HCT116 (cell line): ENCODE measurements at regions not wholly inside any gene's neighbourhood (a gene's known extent, or its start where the extent isn't known, plus 50 kb on each side); places are given as distances from the start of the nearest gene placed in this dataset.

ENCODE experiments used
- ATAC-seq: fragments of 200-7000 bp; cut with Tn5 transposase; 2 replicates; pipeline ENCODE4 v1.9.1; 2020; ENCODE audit warnings: mild to moderate bottlenecking, moderate library complexity
- BruUV-seq: library from RNA; stranded (reverse); fragments of 400-500 nt; replicated peaks from 2 replicates; lab custom pipeline; 2021; lab: Mats Ljungman, UMichigan
- CTCF ChIA-PET: fragments of 300-600 bp; sonication (Branson Sonifier 250); formaldehyde crosslinking; loops from one replicate; lab custom pipeline; 2021; ENCODE audit warnings: antibody characterized with exemption; lab: Charles Lee
- POLR2A ChIA-PET: fragments of 300-600, 350-600 bp; sonication (Branson Sonifier 250); formaldehyde crosslinking; loops from one replicate; lab custom pipeline; 2021; ENCODE audit warnings: antibody characterized with exemption; lab: Charles Lee
- RAD21 ChIA-PET, 2 experiments: fragments of 300-600 bp; sonication (Branson Sonifier 250); formaldehyde crosslinking; loops; one replicate each; lab custom pipeline; 2023; ENCODE audit warnings: low total read pairs in 2 of 2; ENCODE audit not compliant: uncharacterized antibody in 2 of 2, unreplicated experiment in 2 of 2, low non-redundant PET in 1 of 2; lab: Charles Lee
- DNase-seq: peaks from one replicate; pipeline ENCODE4 v3.0.0-alpha.2; 2010; ENCODE audit warnings: low read depth, low spot score
- H2AFZ ChIP-seq: fragments of 200-600 bp; shearing (Covaris generic), sonication (generic); 2 replicates; pipeline ENCODE4 v1.6.1; 2017; ENCODE audit warnings: low read depth, mixed run types, mixed read lengths, antibody characterized with exemption, low read length; ENCODE audit not compliant: poor library complexity, severe bottlenecking
- H3K27ac ChIP-seq: 2 replicates; pipeline ENCODE4 v1.5.1; 2012; ENCODE audit warnings: low read depth, low read length
- H3K27me3 ChIP-seq: fragments of 200-600 bp; sonication (generic); 2 replicates; pipeline ENCODE4 v1.6.1; 2016; ENCODE audit warnings: mixed run types, low read length, mixed read lengths; ENCODE audit not compliant: insufficient read depth
- H3K36me3 ChIP-seq, 2 experiments: fragments of 200-500 bp in 1 of 2; fragments of 200-600 bp in 1 of 2; sonication (Bioruptor generic) in 1 of 2; sonication (generic) in 1 of 2; 2 replicates each; pipeline versions ENCODE4 v1.5.1 to v1.6.1; 2014 to 2016; ENCODE audit warnings: low read length in 2 of 2, inconsistent platforms in 1 of 2, mixed read lengths in 1 of 2, mixed run types in 1 of 2; ENCODE audit not compliant: insufficient read depth in 2 of 2, control insufficient read depth in 1 of 2
- H3K4me1 ChIP-seq, 2 experiments: fragments of 200-600 bp in 1 of 2; sonication (generic) in 1 of 2; 2 replicates each; pipeline versions ENCODE4 v1.5.1 to v1.6.1; 2012 to 2017; ENCODE audit warnings: low read length in 2 of 2, inconsistent platforms in 1 of 2, mild to moderate bottlenecking in 1 of 2, mixed read lengths in 1 of 2, mixed run types in 1 of 2, moderate library complexity in 1 of 2; ENCODE audit not compliant: insufficient read depth in 2 of 2, control insufficient read depth in 1 of 2
- H3K4me2 ChIP-seq: fragments of 200-600 bp; sonication (generic); 2 replicates; pipeline ENCODE4 v1.6.1; 2017; ENCODE audit warnings: mixed run types, low read length, mixed read lengths
- H3K4me3 ChIP-seq, 2 experiments: fragments of 200-600 bp in 1 of 2; sonication (generic) in 1 of 2; replicated peaks in 1 of 2; 2 replicates each; pipeline ENCODE4 v1.5.1; 2011 to 2016; ENCODE audit warnings: low read length in 2 of 2, control low read depth in 1 of 2, low read depth in 1 of 2, mild to moderate bottlenecking in 1 of 2, mixed read lengths in 1 of 2, mixed run types in 1 of 2
- H3K79me2 ChIP-seq: fragments of 200-600 bp; sonication (generic); 2 replicates; pipeline ENCODE4 v1.6.1; 2017; ENCODE audit warnings: mild to moderate bottlenecking, mixed run types, low read length, moderate library complexity, mixed read lengths; ENCODE audit not compliant: insufficient read depth
- H3K9ac ChIP-seq: fragments of 200-600 bp; sonication (generic); 2 replicates; pipeline ENCODE4 v1.6.1; 2016; ENCODE audit warnings: low read length, mixed read lengths
- H3K9me2 ChIP-seq: fragments of 200-600 bp; sonication (generic), shearing (Covaris generic); 2 replicates; pipeline ENCODE4 v1.6.1; 2017; ENCODE audit warnings: mixed run types, mild to moderate bottlenecking, moderate library complexity; ENCODE audit not compliant: insufficient read depth
- H3K9me3 ChIP-seq, 2 experiments: fragments of 200-500 bp in 1 of 2; fragments of 200-600 bp in 1 of 2; sonication (Bioruptor generic) in 1 of 2; sonication (generic) in 1 of 2; 2 replicates each; pipeline ENCODE4 v1.6.1; 2014 to 2017; ENCODE audit warnings: low read length in 2 of 2, mixed read lengths in 2 of 2, inconsistent platforms in 1 of 2, low read depth in 1 of 2, mild to moderate bottlenecking in 1 of 2, mixed run types in 1 of 2, moderate library complexity in 1 of 2; ENCODE audit not compliant: control insufficient read depth in 1 of 2, insufficient read depth in 1 of 2
- H4K20me1 ChIP-seq: fragments of 200-600 bp; sonication (generic), shearing (Covaris generic); 2 replicates; pipeline ENCODE4 v1.6.1; 2017; ENCODE audit warnings: mixed run types, mild to moderate bottlenecking, moderate library complexity; ENCODE audit not compliant: insufficient read depth
- CBX3 ChIP-seq: IDR thresholded peaks from 2 replicates; pipeline ENCODE4 v1.6.1; 2012; ENCODE audit warnings: low read depth
- EGR1 ChIP-seq: IDR thresholded peaks from 2 replicates; pipeline ENCODE4 v1.6.1; 2012; ENCODE audit warnings: low read depth
- EZH2phosphoT487 ChIP-seq: fragments of 200-600 bp; IDR thresholded peaks from 2 replicates; pipeline ENCODE4 v1.6.1; 2018; ENCODE audit warnings: antibody characterized with exemption, borderline replicate concordance
- FOSL1 ChIP-seq: IDR thresholded peaks from 2 replicates; pipeline ENCODE4 v1.6.1; 2012; ENCODE audit warnings: low read depth
- JUND ChIP-seq: IDR thresholded peaks from 2 replicates; pipeline ENCODE4 v1.6.1; 2012
- POLR2A ChIP-seq: IDR thresholded peaks from 2 replicates; pipeline ENCODE4 v1.7.0; 2011; ENCODE audit warnings: borderline replicate concordance; ENCODE audit not compliant: insufficient read depth, insufficient read length; ENCODE audit errors: extremely low read depth
- POLR2AphosphoS5 ChIP-seq: IDR thresholded peaks from 2 replicates; pipeline ENCODE4 v1.6.1; 2011; ENCODE audit warnings: mild to moderate bottlenecking, low read depth, low read length, moderate library complexity
- RAD21 ChIP-seq: IDR thresholded peaks from 2 replicates; pipeline ENCODE4 v1.6.1; 2012; ENCODE audit warnings: low read depth, mild to moderate bottlenecking
- SIN3A ChIP-seq: IDR thresholded peaks from 2 replicates; pipeline ENCODE4 v1.6.1; 2012; ENCODE audit warnings: low read depth
- SP1 ChIP-seq: IDR thresholded peaks from 2 replicates; pipeline ENCODE4 v1.6.1; 2012; ENCODE audit warnings: low read depth
- SRF ChIP-seq: IDR thresholded peaks from 2 replicates; pipeline ENCODE4 v1.6.1; 2012; ENCODE audit warnings: low read depth
- TCF7L2 ChIP-seq: IDR thresholded peaks from 2 replicates; pipeline ENCODE4 v1.7.0; 2011; ENCODE audit warnings: borderline replicate concordance, inconsistent platforms; ENCODE audit not compliant: insufficient read depth, insufficient read length; ENCODE audit errors: extremely low read depth
- ZBTB33 ChIP-seq: IDR thresholded peaks from 2 replicates; pipeline ENCODE4 v1.6.1; 2011; ENCODE audit warnings: mild to moderate bottlenecking, low read length, moderate library complexity; ENCODE audit not compliant: insufficient replicate concordance; ENCODE audit errors: extremely low read depth
- intact Hi-C: fragments of 100-400 bp; cut with micrococcal nuclease; formaldehyde crosslinking; loops from 2 replicates; pipeline ENCODE4 v1.10.0; 2022
- TF ChIP-seq, protein P1 (sequence below): IDR thresholded peaks from 2 replicates; pipeline ENCODE4 v1.6.1; 2012; ENCODE audit warnings: low read depth
- TF ChIP-seq, protein P2 (sequence below): IDR thresholded peaks from 2 replicates; pipeline ENCODE4 v1.6.1; 2012

GRCh38 chr1:191572479-191572878 is 585.8 kb upstream of the RGS18 start:
- Histone ChIP-seq H3K79me2 (no peaks in the 10 kb centered on the region), H3K4me3 (no peak overlapping the region), H4K20me1 (no peaks in the 10 kb centered on the region), H3K9ac (no peak overlapping the region), H3K9me2 (no peaks in the 10 kb centered on the region), H3K4me2 (no peak overlapping the region), H3K27me3 (no peaks in the 10 kb centered on the region), H3K4me1 (no peaks in the 10 kb centered on the region), H3K36me3 (no peaks in the 10 kb centered on the region), H3K9me3 (no peaks in the 10 kb centered on the region), H2AFZ (no peak overlapping the region), H3K27ac (no peak overlapping the region)
- ATAC-seq = no peak
- RAD21 ChIA-PET = no interaction called here
- no peak for DNase-seq
- intact Hi-C loops = no loop called here
- CTCF ChIA-PET = no interaction called here
- POLR2A ChIA-PET = no interaction called here
- no peak for TF ChIP-seq EGR1
- BruUV-seq = no TSS peak

GRCh38 chr1:191575180-191575579 is 583.1 kb upstream of the RGS18 start:
- intact Hi-C loops = no loop called here
- no peak for ATAC-seq
- TF ChIP-seq SIN3A (no peak), ZBTB33 (no peak), POLR2A (no peak), SP1 (no peak), TCF7L2 (no peak), FOSL1 (no peak), EZH2phosphoT487 (no peak), RAD21 (no peak), POLR2AphosphoS5 (no peak), JUND (no peak), SRF (no peak), CBX3 (no peak)
- TF ChIP-seq, protein P1, sequence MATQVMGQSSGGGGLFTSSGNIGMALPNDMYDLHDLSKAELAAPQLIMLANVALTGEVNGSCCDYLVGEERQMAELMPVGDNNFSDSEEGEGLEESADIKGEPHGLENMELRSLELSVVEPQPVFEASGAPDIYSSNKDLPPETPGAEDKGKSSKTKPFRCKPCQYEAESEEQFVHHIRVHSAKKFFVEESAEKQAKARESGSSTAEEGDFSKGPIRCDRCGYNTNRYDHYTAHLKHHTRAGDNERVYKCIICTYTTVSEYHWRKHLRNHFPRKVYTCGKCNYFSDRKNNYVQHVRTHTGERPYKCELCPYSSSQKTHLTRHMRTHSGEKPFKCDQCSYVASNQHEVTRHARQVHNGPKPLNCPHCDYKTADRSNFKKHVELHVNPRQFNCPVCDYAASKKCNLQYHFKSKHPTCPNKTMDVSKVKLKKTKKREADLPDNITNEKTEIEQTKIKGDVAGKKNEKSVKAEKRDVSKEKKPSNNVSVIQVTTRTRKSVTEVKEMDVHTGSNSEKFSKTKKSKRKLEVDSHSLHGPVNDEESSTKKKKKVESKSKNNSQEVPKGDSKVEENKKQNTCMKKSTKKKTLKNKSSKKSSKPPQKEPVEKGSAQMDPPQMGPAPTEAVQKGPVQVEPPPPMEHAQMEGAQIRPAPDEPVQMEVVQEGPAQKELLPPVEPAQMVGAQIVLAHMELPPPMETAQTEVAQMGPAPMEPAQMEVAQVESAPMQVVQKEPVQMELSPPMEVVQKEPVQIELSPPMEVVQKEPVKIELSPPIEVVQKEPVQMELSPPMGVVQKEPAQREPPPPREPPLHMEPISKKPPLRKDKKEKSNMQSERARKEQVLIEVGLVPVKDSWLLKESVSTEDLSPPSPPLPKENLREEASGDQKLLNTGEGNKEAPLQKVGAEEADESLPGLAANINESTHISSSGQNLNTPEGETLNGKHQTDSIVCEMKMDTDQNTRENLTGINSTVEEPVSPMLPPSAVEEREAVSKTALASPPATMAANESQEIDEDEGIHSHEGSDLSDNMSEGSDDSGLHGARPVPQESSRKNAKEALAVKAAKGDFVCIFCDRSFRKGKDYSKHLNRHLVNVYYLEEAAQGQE = no peak
- TF ChIP-seq, protein P2, sequence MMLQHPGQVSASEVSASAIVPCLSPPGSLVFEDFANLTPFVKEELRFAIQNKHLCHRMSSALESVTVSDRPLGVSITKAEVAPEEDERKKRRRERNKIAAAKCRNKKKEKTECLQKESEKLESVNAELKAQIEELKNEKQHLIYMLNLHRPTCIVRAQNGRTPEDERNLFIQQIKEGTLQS = no peak

More at GRCh38 chr1:191575180-191575579, 583.1 kb upstream of the RGS18 start:
- no peaks in the 10 kb centered on the region for H3K36me3 ChIP-seq
- no peak overlapping the region for H2AFZ ChIP-seq
- H3K27me3 ChIP-seq = no peaks in the 10 kb centered on the region
- H4K20me1 ChIP-seq = no peaks in the 10 kb centered on the region
- H3K4me2 ChIP-seq = no peak overlapping the region
- no peak overlapping the region for H3K27ac ChIP-seq
- DNase-seq = no peak
- ChIA-PET POLR2A (no interaction called here), RAD21 (no interaction called here), CTCF (no interaction called here)
- H3K79me2 ChIP-seq = no peaks in the 10 kb centered on the region
- no peak overlapping the region for H3K9ac ChIP-seq
- no peak overlapping the region for H3K4me3 ChIP-seq
- H3K9me2 ChIP-seq = no peaks in the 10 kb centered on the region
- no peaks in the 10 kb centered on the region for H3K9me3 ChIP-seq
- BruUV-seq = no TSS peak
- no peaks in the 10 kb centered on the region for H3K4me1 ChIP-seq
